ENCODE measurements at regions not wholly inside any gene's neighbourhood (a gene's known extent, or its start where the extent isn't known, plus 50 kb on each side); places are given as distances from the start of the nearest gene placed in this dataset.

GRCh38 chr21:14734833-14735232 is 188.7 kb upstream of the SAMSN1 start:
- TF ChIP-seq EZH2phosphoT487 (IDR thresholded peaks at IDR 0.05) (no peak), CTCF (IDR thresholded peaks at IDR 0.05) (no peak), EZH2 (IDR thresholded peaks at IDR 0.05) (no peak)
